Sigmoid colon (tissue), 6 donors: ENCODE measurements at regions not wholly inside any gene's neighbourhood (a gene's known extent, or its start where the extent isn't known, plus 50 kb on each side); places are given as distances from the start of the nearest gene placed in this dataset.

Experiments
- DNase-seq: peaks from one replicate; pipeline ENCODE4 v3.0.0-alpha.2; 2019
- H3K27ac ChIP-seq, 4 donors: fragments of 200-600 bp; sonication (generic); one replicate each; pipeline ENCODE4 v1.5.1; 2016 to 2019; ENCODE audit warnings: mild to moderate bottlenecking in 1 of 4
- H3K27me3 ChIP-seq, 3 donors: fragments of 200-600 bp; sonication (generic); one replicate each; pipeline ENCODE4 v1.5.1; 2019; ENCODE audit warnings: mild to moderate bottlenecking in 1 of 3
- H3K36me3 ChIP-seq, 4 donors: fragments of 200-600 bp; sonication (generic); one replicate each; pipeline ENCODE4 v1.5.1; 2016 to 2019
- H3K4me1 ChIP-seq, 4 donors: fragments of 200-600 bp; sonication (generic); one replicate each; pipeline ENCODE4 v1.5.1; 2017 to 2019
- H3K4me3 ChIP-seq, 4 donors: fragments of 200-600 bp; sonication (generic); one replicate each; pipeline ENCODE4 v1.5.1; 2017 to 2019; ENCODE audit warnings: mild to moderate bottlenecking in 2 of 4, moderate library complexity in 1 of 4
- H3K9me3 ChIP-seq, 4 donors: fragments of 200-600 bp in 3 of 4; sonication (generic) in 3 of 4; one replicate each; pipeline versions ENCODE4 v1.5.1 to v1.6.1; 2013 to 2019
- CTCF ChIP-seq, 4 experiments: fragments of 450-650 bp in 3 of 4; fragments of 200-600 bp in 1 of 4; IDR thresholded peaks; one replicate each; pipeline ENCODE4 v1.5.1; 2016 to 2019; ENCODE audit warnings: antibody characterized with exemption in 4 of 4, mild to moderate bottlenecking in 3 of 4, moderate library complexity in 2 of 4
- EP300 ChIP-seq, 4 donors: sonication (generic); formaldehyde crosslinking; IDR thresholded peaks; one replicate each; pipeline ENCODE4 v1.6.1; 2017; ENCODE audit warnings: antibody characterized with exemption in 4 of 4
- POLR2A ChIP-seq, 2 donors: fragments of 450-650 bp; IDR thresholded peaks; one replicate each; pipeline ENCODE4 v1.6.1; 2016; ENCODE audit warnings: antibody characterized with exemption in 2 of 2, mild to moderate bottlenecking in 2 of 2, moderate library complexity in 2 of 2
- POLR2AphosphoS5 ChIP-seq, 4 donors: sonication (generic); formaldehyde crosslinking; IDR thresholded peaks; one replicate each; pipeline ENCODE4 v1.6.1; 2017; ENCODE audit warnings: antibody characterized with exemption in 4 of 4
- WGBS, 2 donors: extraction: QIAGEN DNeasy Blood & Tissue Kit; methylation state at CpG; one replicate each; pipeline ENCODE4 v1.1.7; 2013; 5-methylcytosine and 5-hydroxymethylcytosine counted together
- intact Hi-C: fragments of 100-400 bp; cut with DNase I; formaldehyde crosslinking; loops from one replicate; pipeline ENCODE4 v1.15.1; 2023
- donor health status: healthy with polysubstance abuse.
- donor health status: healthy.

GRCh38 chr2:157984866-157985265 lies 108.7 kb upstream of the ACVR1 start:
- no peak overlapping the region for H3K27ac ChIP-seq
- intact Hi-C loops, result no loop called here
- peaks cover 0 to 5% (median 0%) of the 10 kb centered on the region in 4 donors for H3K9me3 ChIP-seq
- no peaks in the 10 kb centered on the region for H3K36me3 ChIP-seq
- no peak overlapping the region for H3K4me3 ChIP-seq
- DNase-seq, result no peak
- TF ChIP-seq POLR2A (IDR thresholded peaks at IDR 0.05) (no peak), CTCF (IDR thresholded peaks at IDR 0.05) (no peak), EP300 (IDR thresholded peaks at IDR 0.05) (no peak)
- H3K27me3 ChIP-seq, result no peaks in the 10 kb centered on the region
- H3K4me1 ChIP-seq, result no peaks in the 10 kb centered on the region

GRCh38 chr2:157980020-157980419 lies 103.9 kb upstream of the ACVR1 start:
- no peak for DNase-seq
- intact Hi-C loops, result no loop called here
- 88 to 89% methylated on average over 4 of the region's 4 CpGs for WGBS, 2 donors

GRCh38 chr2:157971702-157972101 lies 95.6 kb upstream of the ACVR1 start:
- no peaks in the 10 kb centered on the region for H3K4me1 ChIP-seq
- no peak overlapping the region for H3K27ac ChIP-seq
- H3K27me3 ChIP-seq, result no peaks in the 10 kb centered on the region
- no peaks in the 10 kb centered on the region for H3K9me3 ChIP-seq
- H3K36me3 ChIP-seq, result no peaks in the 10 kb centered on the region
- intact Hi-C loops, result no loop called here
- no peak for DNase-seq
- TF ChIP-seq POLR2AphosphoS5 (IDR thresholded peaks at IDR 0.05) (no peak), POLR2A (IDR thresholded peaks at IDR 0.05) (no peak), EP300 (IDR thresholded peaks at IDR 0.05) (no peak), CTCF (IDR thresholded peaks at IDR 0.05) (no peak)
- no peak overlapping the region for H3K4me3 ChIP-seq

More at GRCh38 chr2:157980020-157980419, 103.9 kb upstream of the ACVR1 start:
- no peak for TF ChIP-seq POLR2AphosphoS5 (IDR thresholded peaks at IDR 0.05)
- TF ChIP-seq CTCF (IDR thresholded peaks at IDR 0.05), result no peak
- TF ChIP-seq EP300 (IDR thresholded peaks at IDR 0.05), result no peak
- no peak for TF ChIP-seq POLR2A (IDR thresholded peaks at IDR 0.05)
- no peak overlapping the region for H3K27ac ChIP-seq
- no peaks in the 10 kb centered on the region for H3K4me1 ChIP-seq
- H3K9me3 ChIP-seq, result peaks cover 0 to 5% (median 0%) of the 10 kb centered on the region in 4 donors
- H3K27me3 ChIP-seq, result no peaks in the 10 kb centered on the region
- no peak overlapping the region for H3K4me3 ChIP-seq
- H3K36me3 ChIP-seq, result no peaks in the 10 kb centered on the region

- no peak for DNase-seq
- Histone ChIP-seq H3K27ac (no peak overlapping the region), H3K27me3 (no peaks in the 10 kb centered on the region), H3K9me3 (no peaks in the 10 kb centered on the region), H3K36me3 (no peaks in the 10 kb centered on the region), H3K4me1 (no peaks in the 10 kb centered on the region), H3K4me3 (no peak overlapping the region)
- TF ChIP-seq POLR2A (IDR thresholded peaks at IDR 0.05) (no peak), EP300 (IDR thresholded peaks at IDR 0.05) (no peak), POLR2AphosphoS5 (IDR thresholded peaks at IDR 0.05) (no peak)
- 92 to 97% methylated on average over 21 of the region's 21 CpGs for WGBS, 2 donors
- intact Hi-C loops, result no loop called here
These were observed 91.7 kb upstream of the ACVR1 start for GRCh38 chr2:157967856-157968255.

GRCh38 chr2:157959249-157959648 lies 83.1 kb upstream of the ACVR1 start:
- TF ChIP-seq CTCF (IDR thresholded peaks at IDR 0.05) (no peak), POLR2A (IDR thresholded peaks at IDR 0.05) (no peak), POLR2AphosphoS5 (IDR thresholded peaks at IDR 0.05) (no peak), EP300 (IDR thresholded peaks at IDR 0.05) (no peak)
- Histone ChIP-seq H3K9me3 (peaks cover 0 to 7% (median 5%) of the 10 kb centered on the region in 4 donors), H3K4me1 (no peaks in the 10 kb centered on the region), H3K4me3 (no peak overlapping the region), H3K36me3 (no peaks in the 10 kb centered on the region), H3K27me3 (no peaks in the 10 kb centered on the region), H3K27ac (no peak overlapping the region)
- intact Hi-C loops, result no loop called here
- DNase-seq, result no peak
- WGBS, 2 donors, result 94 to 95% methylated on average over 3 of the region's 3 CpGs
